ENCODE measurements at regions not wholly inside any gene's neighbourhood (a gene's known extent, or its start where the extent isn't known, plus 50 kb on each side); places are given as distances from the start of the nearest gene placed in this dataset.

DNA sequence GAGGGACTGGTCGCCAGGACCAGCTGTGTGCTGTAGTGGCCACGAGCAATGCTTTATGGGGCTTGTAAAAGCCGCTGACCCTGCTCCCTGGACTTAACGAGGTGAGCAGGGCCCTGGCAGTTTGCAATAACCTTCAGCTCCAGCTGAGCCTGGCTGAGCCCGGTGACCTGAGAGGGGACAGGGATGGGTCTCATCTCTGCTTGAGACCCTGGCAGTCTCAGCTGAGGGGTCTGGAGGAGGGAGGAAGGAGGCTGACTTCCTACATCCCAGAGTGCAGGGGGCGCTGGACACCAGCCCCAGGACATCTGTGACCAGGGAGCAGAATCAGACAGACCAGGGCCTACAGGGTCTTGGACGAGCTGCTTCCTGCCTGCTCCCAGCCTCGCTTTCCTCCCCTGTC, 277.5 kb upstream of the MVB12B start:
- H3K36me3 ChIP-seq (ENCODE audit: insufficient read depth): no peaks in the 10 kb centered on the region
- H3K27ac ChIP-seq (ENCODE audit: low read depth): no peak overlapping the region
- H3K4me3 ChIP-seq (ENCODE audit: low read depth, low read length): no peak overlapping the region
- H3K4me1 ChIP-seq (ENCODE audit: insufficient read depth): no peaks in the 10 kb centered on the region
- 55% methylated on average over 8 of the region's 8 CpGs for WGBS
- DNase-seq (ENCODE audit: extremely low spot score): no peak

DNA sequence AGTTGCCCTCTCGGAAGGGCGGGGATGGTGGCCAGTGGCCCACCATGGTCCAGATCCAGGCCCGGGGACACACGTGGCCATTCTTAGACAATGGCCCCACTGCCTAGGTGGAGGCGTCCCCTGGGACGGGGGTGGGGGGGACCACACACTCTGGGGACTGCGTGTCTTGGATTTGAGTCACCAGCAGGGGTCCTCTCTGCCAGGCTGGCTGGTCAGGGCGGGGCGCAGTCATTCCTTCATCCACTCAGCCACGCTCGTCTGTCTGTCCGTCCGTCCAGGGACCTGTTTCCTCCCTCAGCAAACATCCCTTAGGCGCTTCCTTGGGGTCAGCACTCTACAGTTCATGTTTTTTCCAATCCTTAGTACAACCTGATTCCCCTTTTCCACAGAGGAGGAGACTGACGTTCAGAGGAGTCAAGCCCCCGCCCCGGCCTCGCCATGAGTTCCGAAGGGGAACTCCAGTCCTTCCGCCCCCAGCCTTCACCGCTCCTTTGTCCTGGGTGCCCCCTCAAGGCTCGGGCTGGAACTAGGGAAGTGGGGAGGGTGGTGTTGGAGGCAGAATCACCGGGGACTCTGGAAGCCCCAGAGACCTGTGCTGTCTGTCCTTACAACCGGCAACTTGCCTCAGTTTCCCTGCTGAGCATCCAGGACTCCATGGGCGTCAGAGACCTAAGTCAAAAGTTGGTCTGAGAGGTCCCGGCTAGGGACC, 276.6 kb upstream of the MVB12B start:
- Histone ChIP-seq H3K36me3 (ENCODE audit: insufficient read depth) (no peaks in the 10 kb centered on the region), H3K4me3 (ENCODE audit: low read depth, low read length) (no peak overlapping the region), H3K27ac (ENCODE audit: low read depth) (no peak overlapping the region), H3K4me1 (ENCODE audit: insufficient read depth) (no peaks in the 10 kb centered on the region)
- WGBS: 77% methylated on average over 26 of the region's 26 CpGs
- DNase-seq (ENCODE audit: extremely low spot score): no peak

DNA sequence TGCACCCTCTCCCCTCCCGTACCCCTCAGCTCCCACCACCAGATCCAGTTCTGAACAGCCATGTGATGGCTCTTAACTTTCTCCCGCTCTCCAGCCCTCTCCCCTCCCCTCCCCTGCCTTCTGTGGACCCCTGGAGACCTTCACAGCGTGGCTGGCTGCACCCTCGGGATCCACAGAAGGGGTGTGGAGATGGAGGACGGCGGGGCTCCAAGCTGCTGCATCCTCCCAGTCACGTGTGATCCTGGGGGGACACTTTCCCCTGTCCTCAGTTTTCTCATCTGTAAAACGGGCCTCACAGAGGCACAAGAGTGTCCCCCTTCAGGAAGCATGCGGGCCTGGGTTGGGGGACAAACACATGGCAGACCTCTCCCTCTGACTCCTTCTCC, 276.0 kb upstream of the MVB12B start:
- Histone ChIP-seq H3K4me3 (ENCODE audit: low read depth, low read length) (no peak overlapping the region), H3K36me3 (ENCODE audit: insufficient read depth) (no peaks in the 10 kb centered on the region), H3K4me1 (ENCODE audit: insufficient read depth) (no peaks in the 10 kb centered on the region), H3K27ac (ENCODE audit: low read depth) (no peak overlapping the region)
- WGBS: 82% methylated on average over 9 of the region's 9 CpGs
- no peak for DNase-seq (ENCODE audit: extremely low spot score)

DNA sequence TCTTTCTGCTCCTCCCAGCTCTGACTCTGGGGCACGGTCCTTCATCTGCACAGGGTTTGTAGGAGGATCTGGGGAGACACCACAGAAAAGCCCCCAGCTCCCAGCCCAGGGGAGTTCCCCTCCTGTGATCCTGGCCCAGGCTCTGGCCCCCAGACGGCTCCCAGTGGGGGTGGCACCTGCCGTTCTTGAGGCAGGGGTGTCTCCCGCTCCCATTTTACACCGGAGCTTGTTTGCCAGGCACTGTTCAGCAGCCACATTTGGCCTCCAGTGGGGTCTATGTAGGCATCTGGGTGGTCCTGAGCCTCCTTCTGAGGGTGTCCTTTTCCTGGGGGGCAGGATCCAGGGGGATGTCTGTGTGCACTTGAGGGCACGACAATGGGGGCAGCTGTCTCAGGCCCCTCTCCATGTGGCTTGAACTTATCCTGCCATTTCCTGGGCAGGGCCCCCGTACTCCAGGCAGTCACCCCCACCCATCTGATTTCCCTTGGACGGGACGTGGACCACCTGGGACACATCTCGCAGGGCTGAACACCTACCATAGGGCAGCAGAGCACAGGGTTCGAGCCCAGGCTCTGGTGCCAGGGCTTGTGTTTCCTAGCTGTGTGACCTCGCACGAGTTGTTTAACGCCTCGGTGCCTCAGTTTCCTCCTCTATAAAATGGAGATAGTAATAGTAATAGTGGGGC, 275.0 kb upstream of the MVB12B start:
- no peaks in the 10 kb centered on the region for H3K4me1 ChIP-seq (ENCODE audit: insufficient read depth)
- no peak for DNase-seq (ENCODE audit: extremely low spot score)
- no peak overlapping the region for H3K4me3 ChIP-seq (ENCODE audit: low read depth, low read length)
- WGBS: 75% methylated on average over 15 of the region's 15 CpGs
- H3K36me3 ChIP-seq (ENCODE audit: insufficient read depth): no peaks in the 10 kb centered on the region
- no peak overlapping the region for H3K27ac ChIP-seq (ENCODE audit: low read depth)

DNA sequence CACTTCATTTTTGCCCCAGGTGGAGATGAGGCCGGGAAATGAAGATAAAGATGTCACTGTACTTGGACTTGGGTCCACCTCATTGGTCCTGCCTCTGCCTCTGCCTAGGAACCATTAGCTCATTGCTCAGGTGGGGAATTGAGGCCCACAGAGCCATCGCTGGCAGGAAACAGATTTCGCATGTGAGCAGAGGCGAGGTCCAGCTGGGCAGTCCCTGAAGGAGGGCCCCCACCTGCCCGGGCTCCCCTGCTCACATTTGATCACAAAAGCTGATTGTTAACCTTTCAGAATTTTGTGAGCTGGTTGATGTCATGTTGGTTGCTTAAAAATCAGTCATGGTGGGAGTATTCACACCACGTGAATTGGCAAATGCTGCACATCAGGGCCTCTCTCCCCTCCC, 273.8 kb upstream of the MVB12B start:
- Histone ChIP-seq H3K36me3 (ENCODE audit: insufficient read depth) (no peaks in the 10 kb centered on the region), H3K4me3 (ENCODE audit: low read depth, low read length) (no peak overlapping the region), H3K4me1 (ENCODE audit: insufficient read depth) (no peaks in the 10 kb centered on the region), H3K27ac (ENCODE audit: low read depth) (no peak overlapping the region)
- DNase-seq (ENCODE audit: extremely low spot score): no peak
- 79% methylated on average over 6 of the region's 6 CpGs for WGBS

DNA sequence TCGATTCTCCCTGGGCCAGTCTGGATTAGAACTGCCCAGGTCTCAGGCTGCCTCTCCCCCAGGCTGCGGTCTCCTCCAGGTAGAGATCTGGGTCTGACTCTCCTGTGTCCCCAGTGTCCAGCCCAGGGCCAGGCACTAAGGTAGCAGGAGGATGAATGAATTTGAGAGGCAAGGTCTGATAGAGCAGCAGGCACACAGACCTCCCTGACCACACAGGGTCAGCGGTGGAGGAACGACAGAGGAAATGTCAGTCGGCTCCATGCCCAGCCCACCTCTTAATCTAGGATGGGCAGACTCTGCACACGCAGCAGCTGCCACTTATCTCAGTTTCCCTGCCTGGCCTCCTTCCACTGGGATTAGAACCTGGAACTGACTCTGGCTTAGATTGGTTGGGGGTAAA, 272.7 kb upstream of the MVB12B start:
- 40% methylated on average over 6 of the region's 6 CpGs for WGBS

DNA sequence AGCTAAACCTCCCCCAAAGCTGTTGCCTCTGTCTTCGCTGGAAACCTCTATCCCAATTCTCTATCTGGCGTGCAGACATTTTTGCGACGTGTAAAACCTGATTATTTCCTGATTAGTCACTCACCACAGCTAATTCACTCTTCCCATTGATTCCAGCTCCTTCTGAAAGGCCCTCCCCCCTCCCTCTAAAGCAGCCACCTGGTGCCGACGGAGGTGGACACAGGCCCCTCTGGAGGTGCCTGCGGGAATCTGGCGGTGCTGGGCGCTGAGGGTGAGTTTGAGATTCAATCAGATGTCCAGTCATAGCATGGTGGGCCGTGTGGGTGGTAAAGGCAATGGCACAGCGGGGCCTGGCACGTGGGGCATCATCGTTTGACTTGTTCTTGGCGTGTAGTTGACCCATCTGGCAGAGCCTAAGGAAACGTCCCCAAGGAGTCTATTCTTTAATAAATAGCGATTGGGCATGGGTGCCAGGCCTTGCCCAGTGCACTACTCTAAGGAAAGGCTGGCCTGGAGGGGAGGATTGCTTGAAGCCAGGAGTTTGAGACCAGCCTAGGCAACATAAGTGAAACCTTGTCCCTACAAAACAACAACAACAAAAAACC, 271.1 kb upstream of the MVB12B start:
- no peaks in the 10 kb centered on the region for H3K4me1 ChIP-seq (ENCODE audit: insufficient read depth)
- no peak for DNase-seq (ENCODE audit: extremely low spot score)
- no peak overlapping the region for H3K4me3 ChIP-seq (ENCODE audit: low read depth, low read length)
- no peaks in the 10 kb centered on the region for H3K36me3 ChIP-seq (ENCODE audit: insufficient read depth)
- 69% methylated on average over 16 of the region's 16 CpGs for WGBS
- H3K27ac ChIP-seq (ENCODE audit: low read depth): no peak overlapping the region

More for the DNA sequence above, 272.7 kb upstream of the MVB12B start:
- DNase-seq (ENCODE audit: extremely low spot score): no peak
- no peaks in the 10 kb centered on the region for H3K36me3 ChIP-seq (ENCODE audit: insufficient read depth)
- H3K27ac ChIP-seq (ENCODE audit: low read depth): no peak overlapping the region
- no peak overlapping the region for H3K4me3 ChIP-seq (ENCODE audit: low read depth, low read length)
- no peaks in the 10 kb centered on the region for H3K4me1 ChIP-seq (ENCODE audit: insufficient read depth)

DNA sequence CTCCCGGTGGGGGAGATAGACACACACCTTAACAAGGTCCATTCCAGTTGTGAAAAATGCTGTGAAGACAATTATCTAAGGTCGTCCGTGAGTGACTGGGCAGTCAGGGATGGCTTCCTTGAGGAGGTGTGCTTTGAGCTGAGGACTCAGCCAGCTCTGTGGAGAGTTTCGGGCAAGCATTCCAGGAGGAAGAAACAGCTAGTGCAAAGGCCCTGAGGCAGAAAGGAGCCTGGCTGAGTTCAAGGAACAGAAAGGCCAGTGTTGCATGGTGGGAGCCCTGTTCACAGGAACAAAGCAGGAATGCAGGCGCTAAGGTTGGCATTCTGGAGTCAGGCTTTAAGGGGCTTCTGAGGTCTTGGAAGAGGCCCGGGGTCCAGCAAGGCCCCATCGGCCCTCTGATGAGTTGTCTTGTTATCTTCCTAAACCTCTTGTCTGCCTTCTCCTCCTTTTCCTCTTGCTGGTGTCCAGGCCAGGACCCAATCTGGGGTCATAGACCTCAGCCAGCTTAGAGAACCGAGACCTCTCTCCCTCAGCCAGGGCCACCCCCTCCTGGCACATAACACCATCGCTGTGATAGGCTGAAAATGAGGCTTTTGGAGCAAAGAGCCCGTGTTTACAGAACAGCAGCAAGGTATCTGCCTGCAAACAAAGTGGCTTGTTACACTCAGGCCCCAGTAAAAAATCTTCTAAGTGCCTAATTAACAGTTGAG, 270.2 kb upstream of the MVB12B start:
- 80% methylated on average over 10 of the region's 10 CpGs for WGBS
- no peak for DNase-seq (ENCODE audit: extremely low spot score)
- Histone ChIP-seq H3K4me3 (ENCODE audit: low read depth, low read length) (no peak overlapping the region), H3K4me1 (ENCODE audit: insufficient read depth) (no peaks in the 10 kb centered on the region), H3K36me3 (ENCODE audit: insufficient read depth) (no peaks in the 10 kb centered on the region), H3K27ac (ENCODE audit: low read depth) (no peak overlapping the region)

DNA sequence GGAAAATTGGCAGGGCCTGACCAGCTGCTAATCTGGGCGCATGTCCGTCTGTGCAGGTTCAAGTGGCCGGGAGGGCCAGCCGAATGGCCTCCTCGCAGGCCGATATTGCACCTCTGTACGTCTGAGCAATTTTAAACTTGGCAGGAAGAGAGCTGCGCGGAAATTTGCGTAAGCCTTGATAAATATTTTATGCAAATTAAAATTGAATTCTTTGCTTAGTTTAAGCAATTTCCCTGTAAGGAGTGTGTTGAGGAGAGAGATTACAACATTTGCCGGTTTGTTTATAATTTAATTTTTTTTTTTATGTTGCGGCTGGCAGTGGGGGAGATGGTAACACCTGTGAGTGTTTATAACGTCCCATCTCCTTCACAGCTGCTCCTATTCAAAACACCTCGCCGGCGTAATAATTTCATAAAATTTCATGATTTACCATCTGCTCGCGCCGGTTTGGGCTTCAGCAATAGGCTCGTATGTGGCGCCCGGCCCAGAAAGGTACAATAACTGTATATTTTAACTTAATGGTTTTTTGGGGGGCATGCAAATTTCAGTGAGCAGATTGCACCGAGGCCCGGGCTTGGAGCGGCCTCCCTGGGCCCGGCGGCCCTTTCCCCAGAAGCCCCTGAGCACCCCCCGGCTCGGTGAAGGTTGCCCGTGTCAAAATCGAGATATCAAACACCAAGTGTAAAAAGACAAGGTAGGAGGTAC, 269.4 kb upstream of the MVB12B start:
- Histone ChIP-seq H3K27ac (ENCODE audit: low read depth) (no peak overlapping the region), H3K4me3 (ENCODE audit: low read depth, low read length) (no peak overlapping the region), H3K4me1 (ENCODE audit: insufficient read depth) (no peaks in the 10 kb centered on the region), H3K36me3 (ENCODE audit: insufficient read depth) (no peaks in the 10 kb centered on the region)
- no peak for DNase-seq (ENCODE audit: extremely low spot score)
- 56% methylated on average over 31 of the region's 31 CpGs for WGBS

DNA sequence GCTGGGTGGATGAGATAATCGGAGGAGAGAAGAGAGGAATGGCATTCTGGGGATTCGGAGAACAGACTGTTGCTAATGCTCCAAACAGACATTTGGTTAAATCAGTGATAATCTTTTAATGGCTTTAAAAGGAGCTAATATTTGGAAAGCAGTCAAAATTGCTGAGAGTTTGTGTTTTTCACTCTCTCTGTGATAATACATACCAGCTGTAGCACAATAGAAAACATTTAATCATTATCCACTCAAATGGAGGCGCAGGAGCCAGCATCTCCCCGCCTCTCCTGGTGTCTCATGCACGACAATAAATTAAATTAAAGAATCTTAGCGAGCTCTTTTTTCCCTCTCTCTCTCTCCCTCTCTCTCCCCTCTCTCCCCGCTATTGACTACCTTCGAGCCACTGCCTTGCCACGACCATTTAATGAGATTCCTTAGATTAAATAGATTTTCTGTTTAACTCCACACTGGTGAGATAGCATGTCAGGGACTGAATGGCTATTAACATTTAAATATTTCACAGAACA, 268.6 kb upstream of the MVB12B start:
- no peaks in the 10 kb centered on the region for H3K4me1 ChIP-seq (ENCODE audit: insufficient read depth)
- 37% methylated on average over 9 of the region's 9 CpGs for WGBS
- no peak overlapping the region for H3K27ac ChIP-seq (ENCODE audit: low read depth)
- no peaks in the 10 kb centered on the region for H3K36me3 ChIP-seq (ENCODE audit: insufficient read depth)
- H3K4me3 ChIP-seq (ENCODE audit: low read depth, low read length): no peak overlapping the region
- peak; percentile 51 for DNase-seq (ENCODE audit: extremely low spot score)

DNA sequence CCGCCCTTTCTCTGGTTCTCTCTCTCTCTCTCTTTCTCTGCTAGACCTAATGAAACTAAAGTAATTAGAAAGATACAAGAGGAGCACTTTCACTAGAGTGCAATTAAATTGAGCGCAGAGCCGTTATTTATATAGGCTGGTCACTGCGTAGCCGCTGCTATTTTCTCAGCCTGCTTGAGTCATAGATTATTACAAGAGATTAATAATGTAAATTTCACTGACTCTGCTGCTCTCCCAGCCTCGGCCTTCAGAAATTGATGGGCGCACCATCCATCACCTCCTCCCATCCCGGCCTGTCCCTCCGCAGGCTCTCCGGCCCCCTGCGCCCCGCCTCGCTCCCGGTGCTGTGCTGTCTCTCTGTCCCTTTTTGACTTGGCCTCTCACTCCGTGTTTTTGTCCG, 268.0 kb upstream of the MVB12B start:
- no peak for DNase-seq (ENCODE audit: extremely low spot score)
- Histone ChIP-seq H3K27ac (ENCODE audit: low read depth) (no peak overlapping the region), H3K4me3 (ENCODE audit: low read depth, low read length) (no peak overlapping the region), H3K4me1 (ENCODE audit: insufficient read depth) (no peaks in the 10 kb centered on the region), H3K36me3 (ENCODE audit: insufficient read depth) (no peaks in the 10 kb centered on the region)
- WGBS: 62% methylated on average over 16 of the region's 16 CpGs

DNA sequence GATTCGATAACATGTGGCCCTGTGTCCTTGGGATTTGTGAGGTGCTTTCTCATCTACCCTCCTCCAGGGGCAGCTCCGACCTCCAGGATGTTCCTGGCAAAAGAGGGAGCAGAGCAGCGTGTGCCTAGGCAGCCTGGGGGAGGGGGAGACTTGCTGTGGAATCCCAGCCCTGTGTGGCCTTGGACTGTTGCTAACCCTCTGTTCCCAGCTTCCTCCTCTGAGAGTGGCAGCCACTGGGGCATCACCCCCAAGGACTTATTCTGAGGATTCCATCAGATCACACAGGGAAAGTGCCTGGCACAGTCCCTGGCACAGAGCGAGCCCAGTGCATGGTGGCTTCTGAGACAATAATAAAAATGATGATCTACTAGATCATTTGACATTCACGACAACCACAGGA, 265.1 kb upstream of the MVB12B start:
- DNase-seq (ENCODE audit: extremely low spot score): no peak
- Histone ChIP-seq H3K36me3 (ENCODE audit: insufficient read depth) (no peaks in the 10 kb centered on the region), H3K4me1 (ENCODE audit: insufficient read depth) (no peaks in the 10 kb centered on the region), H3K4me3 (ENCODE audit: low read depth, low read length) (no peak overlapping the region), H3K27ac (ENCODE audit: low read depth) (no peak overlapping the region)
- WGBS: 63% methylated on average over 5 of the region's 5 CpGs

DNA sequence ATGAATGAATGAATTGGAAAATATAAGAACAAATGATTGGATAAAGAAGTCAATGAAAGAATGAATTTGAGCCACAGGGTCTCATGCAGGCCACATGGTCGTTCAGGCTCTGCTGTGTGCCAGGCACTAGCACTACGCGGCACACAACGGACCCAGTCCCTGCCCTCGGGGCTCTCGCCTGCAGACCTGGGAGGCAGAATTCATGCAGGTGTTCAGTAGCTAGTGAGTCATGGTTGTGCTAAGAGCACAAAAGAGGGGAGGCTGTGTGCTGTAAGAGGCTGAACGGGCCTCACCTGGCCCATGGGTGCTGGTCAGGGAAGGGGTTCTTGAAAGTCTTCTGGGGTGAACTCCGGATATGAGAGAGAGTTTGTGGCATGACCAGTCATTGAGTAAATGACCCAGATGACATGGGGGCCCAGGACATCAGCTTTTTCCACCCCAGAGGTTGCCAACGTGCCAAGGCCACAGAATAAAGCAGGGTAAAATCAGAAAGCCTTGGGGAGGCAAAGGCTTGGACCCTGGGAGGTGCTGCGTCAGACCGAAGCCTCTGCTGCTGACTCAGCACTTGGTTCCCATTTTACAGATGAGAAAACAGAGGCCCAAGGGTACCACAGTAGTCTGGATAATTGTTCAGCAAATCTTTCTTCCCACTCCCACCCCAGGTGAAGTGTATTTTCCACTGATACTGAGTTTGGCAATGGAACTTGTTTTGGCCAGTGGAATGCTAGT, 264.3 kb upstream of the MVB12B start:
- no peak for DNase-seq (ENCODE audit: extremely low spot score)
- WGBS: 91% methylated on average over 11 of the region's 11 CpGs
- no peaks in the 10 kb centered on the region for H3K36me3 ChIP-seq (ENCODE audit: insufficient read depth)
- H3K4me3 ChIP-seq (ENCODE audit: low read depth, low read length): no peak overlapping the region
- H3K4me1 ChIP-seq (ENCODE audit: insufficient read depth): no peaks in the 10 kb centered on the region
- H3K27ac ChIP-seq (ENCODE audit: low read depth): no peak overlapping the region
